WTC11 (cell line): ENCODE measurements at regions not wholly inside any gene's neighbourhood (a gene's known extent, or its start where the extent isn't known, plus 50 kb on each side); places are given as distances from the start of the nearest gene placed in this dataset.

ENCODE experiments used
- ATAC-seq: fragments of 200-7000 bp; cut with Tn5 transposase; 2 replicates; pipeline ENCODE4 v1.10.0; 2021; ENCODE audit warnings: mild to moderate bottlenecking, moderate library complexity
- CTCF ChIA-PET: fragments of 300-600 bp; sonication (Branson Sonifier 250); formaldehyde crosslinking; loops from one replicate; lab custom pipeline; 2021; ENCODE audit warnings: antibody characterized with exemption; lab: Charles Lee
- POLR2A ChIA-PET: fragments of 350-600 bp; sonication (Branson Sonifier 250); formaldehyde crosslinking; loops from one replicate; lab custom pipeline; 2021; ENCODE audit warnings: antibody characterized with exemption; lab: Charles Lee
- DNase-seq: peaks from one replicate; pipeline ENCODE4 v3.0.0; 2021; ENCODE audit warnings: low spot score
- H3K27ac Mint-ChIP-seq: 2 replicates; pipeline ENCODE4 v1.8.0; 2021; ENCODE audit warnings: mixed read lengths
- H3K27me3 Mint-ChIP-seq: 2 replicates; pipeline ENCODE4 v1.8.0; 2021; ENCODE audit warnings: low read depth, mild to moderate bottlenecking, moderate library complexity, mixed read lengths
- H3K36me3 Mint-ChIP-seq: 2 replicates; pipeline ENCODE4 v1.8.0; 2021; ENCODE audit warnings: mixed read lengths
- H3K4me1 Mint-ChIP-seq: 2 replicates; pipeline ENCODE4 v1.8.0; 2022; ENCODE audit warnings: mixed read lengths
- H3K4me3 Mint-ChIP-seq: 2 replicates; pipeline ENCODE4 v1.8.0; 2021; ENCODE audit warnings: mild to moderate bottlenecking, moderate library complexity, mixed read lengths
- H3K9me3 Mint-ChIP-seq: 2 replicates; pipeline ENCODE4 v1.8.0; 2021; ENCODE audit warnings: mixed read lengths
- AFF4 ChIP-seq: sonication (generic); formaldehyde crosslinking; IDR thresholded peaks from 2 replicates; pipeline ENCODE4 v1.8.1; 2023; ENCODE audit warnings: mild to moderate bottlenecking, missing genetic modification reagents, borderline replicate concordance
- CTCF ChIP-seq: fragments of 200-600 bp; IDR thresholded peaks from 2 replicates; pipeline ENCODE4 v1.8.0; 2022; ENCODE audit warnings: antibody characterized with exemption
- ERG ChIP-seq: fragments of 250-450 bp; sonication (Bioruptor Pico); IDR thresholded peaks from 2 replicates; pipeline ENCODE4 v1.8.0; 2021; ENCODE audit warnings: mild to moderate bottlenecking
- FOXJ3 ChIP-seq: sonication (generic); formaldehyde crosslinking; IDR thresholded peaks from 2 replicates; pipeline ENCODE4 v1.9.0; 2021; ENCODE audit warnings: missing genetic modification reagents, mild to moderate bottlenecking, borderline replicate concordance
- FOXK1 ChIP-seq: sonication (generic); formaldehyde crosslinking; IDR thresholded peaks from 2 replicates; pipeline ENCODE4 v1.8.0; 2022; ENCODE audit warnings: mild to moderate bottlenecking, moderate library complexity, missing genetic modification reagents
- FOXP1 ChIP-seq: sonication (generic); formaldehyde crosslinking; IDR thresholded peaks from 2 replicates; pipeline ENCODE4 v1.8.0; 2022; ENCODE audit warnings: missing genetic modification reagents, mild to moderate bottlenecking, moderate library complexity, borderline replicate concordance
- JUN ChIP-seq: sonication (generic); formaldehyde crosslinking; IDR thresholded peaks from 2 replicates; pipeline ENCODE4 v1.8.0; 2023; ENCODE audit warnings: mild to moderate bottlenecking, missing genetic modification reagents
- KAT7 ChIP-seq: sonication (generic); formaldehyde crosslinking; IDR thresholded peaks from 2 replicates; pipeline ENCODE4 v1.8.1; 2023; ENCODE audit warnings: missing genetic modification reagents, mild to moderate bottlenecking, borderline replicate concordance
- MAX ChIP-seq: sonication (generic); formaldehyde crosslinking; IDR thresholded peaks from 2 replicates; pipeline ENCODE4 v1.8.0; 2022; ENCODE audit warnings: mild to moderate bottlenecking, missing genetic modification reagents
- NFATC4 ChIP-seq: fragments of 250-450 bp; sonication (Bioruptor Pico); IDR thresholded peaks from 2 replicates; pipeline ENCODE4 v1.9.0; 2021; ENCODE audit warnings: mild to moderate bottlenecking
- PRRX2 ChIP-seq: fragments of 250-450 bp; sonication (Bioruptor Pico); IDR thresholded peaks from 2 replicates; pipeline ENCODE4 v1.8.0; 2021; ENCODE audit warnings: mild to moderate bottlenecking
- SMAD4 ChIP-seq: sonication (generic); formaldehyde crosslinking; IDR thresholded peaks from 2 replicates; pipeline ENCODE4 v1.8.0; 2022; ENCODE audit warnings: mild to moderate bottlenecking, missing genetic modification reagents
- TEAD4 ChIP-seq: sonication (generic); formaldehyde crosslinking; IDR thresholded peaks from 2 replicates; pipeline ENCODE4 v1.8.0; 2022; ENCODE audit warnings: mild to moderate bottlenecking, missing genetic modification reagents
- USF1 ChIP-seq: sonication (generic); formaldehyde crosslinking; IDR thresholded peaks from 2 replicates; pipeline ENCODE4 v1.8.0; 2022; ENCODE audit warnings: mild to moderate bottlenecking, missing genetic modification reagents
- USF2 ChIP-seq: sonication (generic); formaldehyde crosslinking; IDR thresholded peaks from 2 replicates; pipeline ENCODE4 v1.8.1; 2023; ENCODE audit warnings: mild to moderate bottlenecking, missing genetic modification reagents, moderate library complexity
- ZNF138 ChIP-seq: sonication (generic); formaldehyde crosslinking; conservative IDR thresholded peaks from 2 replicates; pipeline ENCODE4 v1.8.1; 2022; ENCODE audit warnings: mild to moderate bottlenecking, moderate library complexity, missing genetic modification reagents
- ZNF281 ChIP-seq: sonication (generic); formaldehyde crosslinking; IDR thresholded peaks from 2 replicates; pipeline ENCODE4 v1.8.0; 2023; ENCODE audit warnings: mild to moderate bottlenecking, missing genetic modification reagents

- H3K27me3 Mint-ChIP-seq: no peaks in the 10 kb centered on the region
- no peak for TF ChIP-seq PRRX2 (CRISPR knock-in tag)
- TF ChIP-seq, all 79 proteins: peak for 0
- no peak overlapping the region for H3K4me3 Mint-ChIP-seq
- no peak overlapping the region for H3K27ac Mint-ChIP-seq
- CTCF ChIA-PET: interaction anchor here (1.7 to 3.0 kb wide), 4 partner anchors 102 to 221 kb away, joined by 7 to 35 read pairs (median 18); partner anchors contain the start of gene S1PR1
- DNase-seq (no peak), ATAC-seq (no peak)
- no peaks in the 10 kb centered on the region for H3K9me3 Mint-ChIP-seq
- no peaks in the 10 kb centered on the region for H3K36me3 Mint-ChIP-seq
- H3K4me1 Mint-ChIP-seq: peaks cover 40% of the 10 kb centered on the region
- POLR2A ChIA-PET: no interaction called here
Observed at GRCh38 chr1:101136271-101136670, 100.5 kb upstream of the S1PR1 start.

GRCh38 chr1:101135526-101135925 is 101.3 kb upstream of the S1PR1 start:
- DNase-seq (no peak), ATAC-seq (no peak)
- peaks cover 44% of the 10 kb centered on the region for H3K4me1 Mint-ChIP-seq
- POLR2A ChIA-PET: no interaction called here
- CTCF ChIA-PET: interaction anchor here (2.7 to 3.0 kb wide), 2 partner anchors 153 to 222 kb away, joined by 7 to 25 read pairs; no protein-coding TSS in a partner anchor
- H3K9me3 Mint-ChIP-seq: no peaks in the 10 kb centered on the region
- no peaks in the 10 kb centered on the region for H3K36me3 Mint-ChIP-seq
- no peak for TF ChIP-seq JUN (CRISPR knock-in tag)
- TF ChIP-seq ERG: no peak
- no peak for TF ChIP-seq FOXP1 (CRISPR knock-in tag)
- no peak overlapping the region for H3K27ac Mint-ChIP-seq
- no peaks in the 10 kb centered on the region for H3K27me3 Mint-ChIP-seq
- H3K4me3 Mint-ChIP-seq: no peak overlapping the region

- Mint-ChIP-seq H3K36me3 (no peaks in the 10 kb centered on the region), H3K4me1 (peaks cover 31% of the 10 kb centered on the region), H3K27me3 (no peaks in the 10 kb centered on the region), H3K27ac (no peak overlapping the region), H3K4me3 (no peak overlapping the region), H3K9me3 (no peaks in the 10 kb centered on the region)
- DNase-seq: no peak
- ATAC-seq: no peak
- ChIA-PET CTCF (no interaction called here), POLR2A (no interaction called here)
- TF ChIP-seq TEAD4 (no peak), AFF4 (CRISPR knock-in tag) (no peak), FOXJ3 (CRISPR knock-in tag) (no peak), USF2 (CRISPR knock-in tag) (no peak), NFATC4 (no peak), CTCF (no peak), FOXK1 (CRISPR knock-in tag) (no peak)
Observed at GRCh38 chr1:101131239-101131843, 105.5 kb upstream of the S1PR1 start.

- H3K4me1 Mint-ChIP-seq: peaks cover 25% of the 10 kb centered on the region
- no peaks in the 10 kb centered on the region for H3K9me3 Mint-ChIP-seq
- TF ChIP-seq ZNF138 (CRISPR knock-in tag): no peak
- no peak for TF ChIP-seq SMAD4 (CRISPR knock-in tag)
- TF ChIP-seq USF1: no peak
- no peak for TF ChIP-seq KAT7
- TF ChIP-seq MAX (CRISPR knock-in tag): no peak
- TF ChIP-seq ZNF281 (CRISPR knock-in tag): no peak
- no peaks in the 10 kb centered on the region for H3K27me3 Mint-ChIP-seq
- H3K4me3 Mint-ChIP-seq: no peak overlapping the region
- DNase-seq (no peak), ATAC-seq (no peak)
- H3K27ac Mint-ChIP-seq: no peak overlapping the region
- H3K36me3 Mint-ChIP-seq: no peaks in the 10 kb centered on the region
- ChIA-PET CTCF (no interaction called here), POLR2A (interaction anchor here (0.6 kb wide), 1 partner anchor 630 kb away, joined by 3 read pairs; no protein-coding TSS in a partner anchor)
Observed at GRCh38 chr1:101130673-101131072, 105.1 kb upstream of the DPH5 start.
